GM20000 (cell line): ENCODE measurements at regions not wholly inside any gene's neighbourhood (a gene's known extent, or its start where the extent isn't known, plus 50 kb on each side); places are given as distances from the start of the nearest gene placed in this dataset.

Experiments used
- DNase-seq: peaks from one replicate; pipeline ENCODE4 v3.0.0; 2012; ENCODE audit warnings: low spot score
- TF ChIP-seq, protein P1 (sequence below): IDR thresholded peaks from 2 replicates; pipeline ENCODE4 v1.5.1; 2012; ENCODE audit warnings: mild to moderate bottlenecking, control low read depth; ENCODE audit errors: extremely low read depth, missing control alignments

GRCh38 chr3:35486295-35486694 is 153.0 kb upstream of the ARPP21 start:
- TF ChIP-seq, protein P1, sequence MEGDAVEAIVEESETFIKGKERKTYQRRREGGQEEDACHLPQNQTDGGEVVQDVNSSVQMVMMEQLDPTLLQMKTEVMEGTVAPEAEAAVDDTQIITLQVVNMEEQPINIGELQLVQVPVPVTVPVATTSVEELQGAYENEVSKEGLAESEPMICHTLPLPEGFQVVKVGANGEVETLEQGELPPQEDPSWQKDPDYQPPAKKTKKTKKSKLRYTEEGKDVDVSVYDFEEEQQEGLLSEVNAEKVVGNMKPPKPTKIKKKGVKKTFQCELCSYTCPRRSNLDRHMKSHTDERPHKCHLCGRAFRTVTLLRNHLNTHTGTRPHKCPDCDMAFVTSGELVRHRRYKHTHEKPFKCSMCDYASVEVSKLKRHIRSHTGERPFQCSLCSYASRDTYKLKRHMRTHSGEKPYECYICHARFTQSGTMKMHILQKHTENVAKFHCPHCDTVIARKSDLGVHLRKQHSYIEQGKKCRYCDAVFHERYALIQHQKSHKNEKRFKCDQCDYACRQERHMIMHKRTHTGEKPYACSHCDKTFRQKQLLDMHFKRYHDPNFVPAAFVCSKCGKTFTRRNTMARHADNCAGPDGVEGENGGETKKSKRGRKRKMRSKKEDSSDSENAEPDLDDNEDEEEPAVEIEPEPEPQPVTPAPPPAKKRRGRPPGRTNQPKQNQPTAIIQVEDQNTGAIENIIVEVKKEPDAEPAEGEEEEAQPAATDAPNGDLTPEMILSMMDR = no peak
- no peak for DNase-seq

GRCh38 chr3:35487376-35487775 is 151.9 kb upstream of the ARPP21 start:
- DNase-seq = no peak
- TF ChIP-seq, protein P1 = no peak

DNA sequence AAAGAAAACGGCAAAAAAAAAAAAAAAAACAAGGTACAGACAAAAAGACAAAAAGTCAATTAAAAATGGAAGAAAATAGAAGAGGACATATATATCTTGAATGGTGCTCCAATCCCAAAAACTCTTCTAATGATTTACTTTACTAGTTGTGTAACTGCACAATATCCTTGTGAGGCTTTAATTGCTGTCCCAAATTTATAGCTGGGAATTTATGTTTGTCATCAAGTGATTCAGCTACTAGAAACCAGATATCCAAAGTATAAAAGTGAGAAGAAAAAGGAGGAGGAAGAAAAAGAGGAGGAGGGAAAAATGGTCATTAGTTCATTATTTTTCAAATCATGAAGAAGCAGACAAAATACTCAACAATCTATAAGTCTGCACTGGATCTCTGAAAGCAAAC is 150.8 kb upstream of the ARPP21 start:
- TF ChIP-seq, protein P1 = no peak
- DNase-seq = no peak

DNA sequence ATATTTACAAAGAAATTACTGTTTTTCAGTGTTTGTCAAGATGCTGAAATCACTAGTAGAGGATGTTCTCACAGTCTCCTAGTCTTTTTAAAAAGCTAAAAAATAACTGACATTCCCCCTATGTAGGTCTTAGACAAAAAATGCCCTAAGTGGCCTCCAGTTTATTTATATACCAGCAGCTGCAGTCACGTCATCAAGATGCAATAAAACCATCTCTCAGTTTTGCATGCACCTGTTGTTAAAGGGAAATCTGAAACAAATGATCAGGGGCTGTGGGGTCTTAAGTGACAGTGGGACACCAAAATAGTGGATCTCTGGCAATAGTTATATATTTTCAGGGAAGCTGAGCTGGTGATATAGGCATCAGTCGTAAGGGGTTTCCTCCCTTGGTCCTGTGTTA is 146.5 kb upstream of the ARPP21 start:
- TF ChIP-seq, protein P1 = no peak
- no peak for DNase-seq

- TF ChIP-seq, protein P1 = no peak
- no peak for DNase-seq
These were observed 140.7 kb upstream of the ARPP21 start for GRCh38 chr3:35498506-35499210.

- TF ChIP-seq, protein P1 = no peak
- DNase-seq = no peak
These were observed 138.5 kb upstream of the ARPP21 start for GRCh38 chr3:35500641-35501350.

GRCh38 chr3:35502699-35503098 is 136.6 kb upstream of the ARPP21 start:
- no peak for DNase-seq
- TF ChIP-seq, protein P1 = no peak
